GM21576 (cell line): ENCODE measurements at regions not wholly inside any gene's neighbourhood (a gene's known extent, or its start where the extent isn't known, plus 50 kb on each side); places are given as distances from the start of the nearest gene placed in this dataset.
"Not testable (repeated sequence)": the region's sequence is repeated elsewhere in the genome, so short reads cannot be mapped to it uniquely, and the experiment has no call there.

Source experiments
- ATAC-seq: cut with Tn5 transposase; IDR thresholded peaks from one replicate; pipeline ENCODE4 v1.9.1; 2021; ENCODE audit warnings: mild to moderate bottlenecking, moderate library complexity; ENCODE audit not compliant: unreplicated experiment

DNA sequence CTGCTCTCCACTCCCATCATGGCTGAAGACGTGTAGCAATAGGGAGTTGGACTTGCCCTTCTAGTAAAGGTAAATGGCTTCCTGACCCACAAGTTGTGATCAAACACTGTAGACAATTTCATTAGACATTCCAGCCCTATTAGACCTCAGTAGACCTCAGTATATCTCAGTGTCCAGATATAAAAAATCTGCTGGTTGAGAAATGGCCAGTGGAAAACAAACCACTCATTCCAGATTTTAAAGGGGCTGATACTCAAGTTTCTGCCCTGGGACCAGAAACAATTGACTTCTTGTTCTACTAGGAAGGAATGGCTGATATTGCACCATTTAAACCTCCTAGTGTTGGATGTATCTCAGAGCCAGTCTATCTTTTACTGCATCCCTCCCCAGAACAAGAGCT, 613.2 kb downstream of the PDCD6IP start:
- ATAC-seq, result no peak

DNA sequence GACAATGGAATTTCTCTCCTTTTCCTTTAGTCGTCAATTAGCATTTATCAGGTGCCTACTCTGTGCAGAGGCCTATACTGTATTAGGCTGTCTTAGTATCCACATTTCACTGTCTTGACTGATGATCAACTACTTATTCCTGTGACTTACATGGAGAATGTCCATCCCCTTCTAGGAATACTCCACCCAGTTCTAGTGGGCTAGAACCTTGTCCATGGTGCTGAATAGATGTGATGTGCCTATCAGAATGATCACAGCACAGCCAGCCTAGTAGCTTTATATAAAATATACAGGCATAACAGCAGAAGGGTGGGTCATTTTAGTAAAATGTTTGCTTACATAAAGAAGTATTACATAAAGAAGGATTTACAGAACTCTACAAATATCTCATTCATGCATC, 621.4 kb downstream of the PDCD6IP start:
- no peak for ATAC-seq

DNA sequence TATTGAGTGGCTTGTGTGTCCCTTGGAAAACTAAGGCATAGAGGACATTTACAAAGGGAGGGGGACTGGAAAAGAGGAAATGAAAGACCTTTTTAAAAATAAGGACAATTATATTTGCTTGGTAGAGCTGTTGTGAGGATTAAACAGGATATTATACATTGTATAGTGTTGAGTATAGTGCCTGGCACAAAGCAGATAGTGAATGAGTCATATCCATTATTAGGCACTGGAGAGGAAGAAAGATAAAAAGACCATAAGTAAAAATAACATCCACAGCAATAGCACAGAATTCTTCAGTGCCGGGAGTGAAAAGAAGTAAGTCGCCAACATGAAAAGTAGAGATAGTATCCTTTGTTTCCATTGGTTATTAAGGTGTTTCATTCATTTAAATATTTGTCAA, 623.3 kb downstream of the PDCD6IP start:
- ATAC-seq, result no peak

DNA sequence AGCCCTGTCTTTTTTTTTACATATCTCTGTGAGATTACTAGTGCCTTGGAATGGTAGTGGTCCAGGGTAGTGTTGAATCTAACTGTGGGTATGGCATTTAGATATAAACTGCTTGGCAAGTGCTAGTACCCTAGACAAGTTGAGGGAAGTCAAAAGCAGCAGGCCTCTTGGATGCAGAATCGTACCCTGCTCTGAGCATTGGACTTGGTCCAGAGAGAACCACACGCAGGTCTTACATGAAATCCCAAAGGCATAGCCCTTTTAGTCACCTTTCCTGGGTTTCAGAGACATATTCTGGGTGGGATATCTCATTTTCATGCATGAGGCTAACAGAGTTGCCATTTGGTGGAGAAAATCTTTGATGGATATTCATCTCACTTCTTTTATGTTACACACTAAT, 641.4 kb downstream of the PDCD6IP start:
- no peak for ATAC-seq

DNA sequence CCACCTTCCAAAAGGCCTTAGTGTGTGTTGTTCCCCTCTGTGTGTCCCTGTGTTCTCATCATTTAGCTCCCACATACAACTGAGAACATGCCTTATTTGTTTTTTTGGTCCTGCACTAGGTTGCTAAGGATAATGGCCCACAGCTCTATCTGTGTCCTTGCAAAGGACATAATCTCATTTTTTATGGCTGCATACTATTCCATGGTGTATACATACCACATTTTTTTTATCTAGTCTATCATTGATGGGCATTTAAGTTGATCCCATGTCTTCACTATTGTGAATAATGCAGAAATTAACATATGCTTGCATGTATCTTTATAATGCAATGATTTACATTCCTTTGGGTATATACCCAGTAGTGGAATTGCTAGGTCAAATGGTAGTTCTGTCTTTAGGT, 645.7 kb downstream of the PDCD6IP start:
- ATAC-seq, result no peak

DNA sequence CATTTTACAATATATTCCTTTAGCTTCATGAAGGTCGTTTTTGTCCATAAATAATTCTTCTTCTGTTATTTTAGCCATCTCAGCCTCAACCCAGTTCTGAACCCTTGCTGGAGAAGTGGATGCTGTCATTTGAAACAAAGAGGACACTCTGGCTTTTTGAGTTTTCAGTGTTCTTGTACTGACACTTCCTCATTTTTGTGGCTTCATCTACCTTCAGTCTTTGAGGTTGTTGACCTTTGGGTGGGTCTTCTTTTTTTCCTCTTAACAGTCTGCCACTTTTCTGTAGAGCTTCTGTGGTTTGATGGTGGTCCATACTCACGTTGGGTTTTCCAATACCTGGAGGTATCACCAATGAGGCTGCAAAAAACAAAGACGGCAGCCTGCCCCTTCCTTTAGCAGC, 650.9 kb downstream of the PDCD6IP start:
- no peak for ATAC-seq

DNA sequence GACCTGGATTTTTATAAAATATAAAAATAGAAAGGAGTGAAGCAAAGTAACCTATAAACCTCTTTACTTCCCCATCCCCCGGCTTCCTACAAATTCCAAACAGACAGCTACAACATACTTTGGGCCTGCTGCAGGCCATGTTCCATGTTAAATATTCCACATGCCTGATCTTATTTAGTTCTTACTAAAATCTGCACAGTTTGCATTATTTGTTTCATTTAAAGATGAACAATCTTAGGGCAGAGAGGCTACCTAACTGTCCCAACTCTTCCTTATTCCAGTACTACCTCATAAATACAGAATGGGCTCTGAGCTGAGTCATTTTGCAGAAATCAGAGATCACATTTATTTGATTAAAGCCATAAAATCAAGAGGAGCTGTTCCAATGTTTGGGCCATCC, 665.0 kb downstream of the PDCD6IP start:
- ATAC-seq, result no peak

DNA sequence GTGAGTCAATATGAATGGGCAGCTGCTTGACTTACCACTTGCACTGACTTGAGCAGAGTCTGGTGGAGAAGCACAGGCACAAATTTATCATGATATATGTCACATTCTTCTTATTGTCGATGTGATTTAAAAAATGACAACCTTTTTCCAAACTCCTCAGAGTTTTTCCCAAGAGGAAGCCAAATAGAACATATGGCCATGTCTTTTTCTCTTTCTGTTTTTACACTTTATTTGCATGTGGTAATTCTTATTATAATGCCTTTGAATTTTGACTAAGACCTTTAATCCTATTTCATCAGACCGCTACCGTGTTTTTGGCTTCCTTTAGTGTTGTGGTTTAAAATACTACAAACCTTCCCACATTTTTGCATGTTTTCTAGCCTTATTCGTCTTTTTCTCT, 666.2 kb downstream of the PDCD6IP start:
- ATAC-seq, result no peak

DNA sequence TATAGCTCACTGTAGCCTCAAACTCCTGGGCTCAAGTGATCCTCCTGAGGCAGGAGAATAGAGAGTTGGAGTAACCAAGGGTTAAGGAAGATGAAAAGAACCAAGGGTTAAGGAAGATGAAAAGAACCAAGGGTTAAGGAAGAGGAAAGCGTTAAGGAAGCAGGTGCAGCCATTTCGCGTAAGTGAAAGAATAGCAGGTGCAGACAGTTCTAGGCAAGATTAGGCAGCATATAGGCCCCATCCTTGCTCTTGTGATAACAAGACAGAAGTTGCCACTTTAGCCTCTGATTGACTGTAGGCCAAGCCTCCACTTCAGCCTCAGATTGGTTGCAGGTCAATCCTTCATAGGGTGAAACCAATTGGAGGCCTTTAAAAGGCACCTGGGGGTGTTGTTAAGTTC, 677.4 kb downstream of the PDCD6IP start:
- ATAC-seq, result no peak

DNA sequence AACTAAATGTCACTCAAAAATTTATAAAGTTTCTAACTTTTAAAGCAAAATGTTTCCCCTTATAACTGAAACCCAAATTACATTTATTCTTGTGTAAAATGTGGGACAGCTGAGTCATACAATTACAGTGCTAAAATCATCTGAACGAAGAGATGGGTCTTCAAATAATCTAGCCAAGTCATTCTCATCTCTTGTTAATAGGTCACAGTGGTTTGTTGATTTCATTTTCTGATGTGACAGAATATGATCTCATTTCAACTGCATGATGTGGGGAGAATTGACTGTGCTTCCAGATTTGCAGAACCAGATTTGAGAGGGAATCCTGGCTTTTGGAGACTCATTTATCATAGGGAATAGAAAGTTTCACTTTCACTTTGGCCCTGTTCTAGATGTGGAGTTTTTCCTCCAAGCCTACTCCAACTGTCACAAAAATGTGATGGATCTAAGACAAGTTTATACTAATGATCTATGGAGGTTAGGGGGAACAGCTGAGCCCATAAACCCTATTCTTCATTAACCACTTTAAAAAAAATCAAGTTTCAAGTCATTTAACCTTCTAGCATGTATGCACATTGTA, 685.0 kb downstream of the PDCD6IP start:
- no peak for ATAC-seq

DNA sequence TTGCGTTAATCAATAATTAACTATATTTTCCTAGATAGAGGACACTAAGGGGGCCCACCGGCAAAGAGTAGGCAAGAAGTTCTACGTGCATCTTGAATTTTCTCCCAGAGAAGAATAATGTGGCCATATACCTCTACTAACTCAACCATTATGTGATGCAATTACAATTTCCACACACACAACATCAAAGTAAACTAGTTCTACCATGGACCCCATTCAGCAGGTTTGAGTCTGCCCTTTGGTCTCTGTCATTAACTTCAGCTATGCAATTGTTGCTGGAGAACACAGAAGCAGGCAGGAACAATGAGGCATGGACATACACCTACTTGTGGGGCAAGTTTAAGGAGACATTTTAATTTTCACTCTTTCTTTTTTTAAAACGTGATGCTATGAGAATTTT, 705.9 kb downstream of the PDCD6IP start:
- ATAC-seq, result no peak

DNA sequence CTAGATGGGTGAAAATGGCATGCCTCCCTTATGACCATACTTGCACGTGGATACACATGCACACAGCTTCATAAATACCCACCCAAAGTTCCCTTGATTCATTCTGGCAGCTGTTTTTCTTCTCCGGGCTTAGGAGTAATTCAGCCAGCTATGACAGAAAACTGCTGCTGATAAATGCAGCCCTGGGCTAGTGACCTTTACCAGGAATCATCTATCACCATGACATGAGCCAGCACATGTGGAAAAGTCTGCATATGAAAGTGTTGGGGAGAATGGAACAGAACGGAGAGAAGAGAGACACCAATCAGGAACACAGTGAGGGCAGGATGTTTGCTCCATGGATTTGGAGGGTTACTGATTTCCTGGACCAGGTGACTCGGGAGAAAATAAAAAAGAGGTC, 706.3 kb downstream of the PDCD6IP start:
- ATAC-seq, result no peak

DNA sequence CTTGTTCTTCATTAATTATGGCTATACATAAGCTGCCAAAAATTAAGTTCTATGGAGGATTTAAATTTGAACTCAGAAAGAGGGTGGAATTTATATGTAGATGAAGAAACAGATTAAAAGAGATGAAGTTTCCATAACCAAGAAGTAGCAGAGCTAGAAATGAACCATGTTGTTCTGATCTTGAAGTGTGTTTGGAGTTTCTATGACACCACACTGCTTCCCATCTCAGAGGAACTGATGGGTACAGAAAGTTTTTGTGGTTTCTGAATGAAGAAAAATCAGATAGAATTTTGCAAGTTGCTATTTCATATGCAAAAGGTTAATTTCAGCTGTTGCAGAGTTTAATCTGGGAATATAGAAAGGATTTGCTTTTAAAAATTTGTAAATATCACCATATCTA, 710.3 kb downstream of the PDCD6IP start:
- ATAC-seq, result no peak

DNA sequence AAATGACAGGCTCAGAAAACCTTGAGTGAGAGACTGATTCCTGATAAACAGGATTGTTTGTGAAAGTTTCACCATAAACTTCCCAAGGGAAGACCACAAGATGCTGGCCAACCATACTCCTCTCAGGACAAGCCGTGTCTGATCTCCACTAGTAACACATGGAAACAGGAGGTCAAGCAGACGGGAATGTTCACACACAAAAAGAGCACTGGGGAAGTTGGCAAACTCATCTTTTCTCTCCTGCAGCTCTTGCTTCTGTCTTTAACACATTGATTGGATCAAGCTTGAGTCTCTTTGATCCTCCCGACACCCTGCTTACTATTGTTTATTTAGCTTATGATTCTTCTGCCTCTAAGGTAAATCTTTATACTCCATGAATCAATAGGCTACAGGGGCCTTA, 713.5 kb downstream of the PDCD6IP start:
- no peak for ATAC-seq

DNA sequence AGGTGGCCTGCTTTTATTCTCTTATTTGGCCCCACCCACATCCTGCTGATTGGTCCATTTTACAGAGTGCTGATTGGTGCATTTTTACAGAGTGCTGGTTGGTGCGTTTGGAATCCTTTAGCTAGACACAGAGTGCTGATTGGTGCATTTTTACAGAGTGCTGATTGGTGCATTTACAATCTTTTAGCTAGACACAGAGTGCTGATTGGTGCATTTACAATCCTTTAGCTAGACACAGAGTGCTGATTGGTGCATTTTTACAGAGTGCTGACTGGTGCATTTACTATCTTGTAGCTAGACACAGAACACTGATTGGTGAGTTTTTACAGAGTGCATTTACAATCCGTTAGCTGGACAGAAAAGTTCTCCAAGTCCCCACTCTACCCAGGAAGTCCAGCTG, 720.6 kb downstream of the PDCD6IP start:
- not testable (repeated sequence) for ATAC-seq

DNA sequence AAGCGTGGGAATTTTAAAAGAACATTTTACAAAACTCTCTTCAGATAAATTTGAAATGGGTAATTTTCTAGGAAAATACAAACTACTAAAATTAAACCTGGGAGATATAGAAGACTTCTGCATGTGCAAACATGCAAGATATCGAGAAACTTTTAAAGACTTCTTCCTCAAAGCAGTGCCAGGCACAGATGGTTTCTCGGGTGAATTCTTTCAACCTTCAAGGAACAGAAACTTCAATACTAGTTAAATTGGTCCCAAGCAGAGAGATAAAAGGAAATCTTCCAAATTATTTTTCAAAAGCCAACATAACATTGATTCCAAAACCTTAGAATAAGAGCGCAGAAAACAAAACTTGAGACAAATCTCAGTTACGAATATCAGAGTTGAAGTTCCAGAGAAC, 732.7 kb downstream of the PDCD6IP start:
- no peak for ATAC-seq

DNA sequence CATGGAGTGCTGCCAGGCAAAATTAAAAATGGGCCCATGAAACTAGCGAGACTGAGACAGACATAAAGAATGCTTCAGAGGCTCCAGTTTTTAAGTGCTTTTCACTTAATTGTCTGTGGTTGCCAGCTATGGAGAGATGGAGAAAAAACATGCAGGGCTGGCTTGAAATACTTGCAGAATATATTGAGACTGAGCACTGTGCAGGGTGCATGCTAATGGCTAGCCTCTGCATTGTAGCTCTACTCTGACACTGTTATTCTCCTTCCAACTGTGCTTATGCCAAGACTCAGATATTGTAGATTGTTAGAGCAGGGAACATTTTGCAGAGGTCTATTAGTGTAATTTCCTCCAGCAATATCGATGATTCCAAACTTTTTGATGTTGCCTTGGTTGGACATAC, 735.0 kb downstream of the PDCD6IP start:
- ATAC-seq, result no peak

DNA sequence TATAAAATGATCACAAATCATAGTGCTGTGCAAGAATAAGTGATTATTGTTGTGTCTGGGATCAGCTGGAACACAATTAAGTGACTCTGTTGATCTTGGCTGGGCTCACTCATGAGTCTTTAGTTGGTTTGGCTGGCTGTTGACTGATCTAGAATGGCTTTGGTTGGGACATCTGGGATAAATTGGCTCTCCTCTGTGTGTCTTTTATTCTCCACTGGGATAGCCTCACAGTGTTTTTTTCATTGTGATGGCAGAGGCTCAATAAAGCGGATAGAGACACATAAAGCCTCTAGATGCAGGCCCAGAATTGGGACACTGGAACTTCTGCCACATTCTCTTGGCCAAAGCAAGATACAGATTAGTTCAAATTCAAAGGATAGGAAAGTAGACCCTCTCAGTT, 735.6 kb downstream of the PDCD6IP start:
- no peak for ATAC-seq

DNA sequence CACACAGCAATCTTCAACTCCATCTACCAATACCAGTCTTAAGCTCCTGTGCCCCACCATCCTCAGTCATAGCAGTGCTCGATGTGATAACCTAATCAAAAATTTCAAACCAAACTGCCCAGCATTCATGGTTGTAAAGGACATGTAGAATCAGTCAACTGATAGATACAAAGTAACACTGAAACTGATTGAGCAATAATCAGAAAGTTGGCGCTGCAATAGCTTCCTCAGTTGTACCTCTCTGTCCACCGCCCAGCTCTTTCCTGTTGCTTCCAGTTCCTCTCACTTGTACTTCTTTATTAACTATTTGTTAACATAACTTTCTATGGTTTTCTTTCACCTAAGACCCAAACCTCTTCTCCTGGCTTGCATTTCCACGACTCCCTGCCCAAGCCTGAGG, 745.7 kb downstream of the PDCD6IP start:
- ATAC-seq, result no peak

DNA sequence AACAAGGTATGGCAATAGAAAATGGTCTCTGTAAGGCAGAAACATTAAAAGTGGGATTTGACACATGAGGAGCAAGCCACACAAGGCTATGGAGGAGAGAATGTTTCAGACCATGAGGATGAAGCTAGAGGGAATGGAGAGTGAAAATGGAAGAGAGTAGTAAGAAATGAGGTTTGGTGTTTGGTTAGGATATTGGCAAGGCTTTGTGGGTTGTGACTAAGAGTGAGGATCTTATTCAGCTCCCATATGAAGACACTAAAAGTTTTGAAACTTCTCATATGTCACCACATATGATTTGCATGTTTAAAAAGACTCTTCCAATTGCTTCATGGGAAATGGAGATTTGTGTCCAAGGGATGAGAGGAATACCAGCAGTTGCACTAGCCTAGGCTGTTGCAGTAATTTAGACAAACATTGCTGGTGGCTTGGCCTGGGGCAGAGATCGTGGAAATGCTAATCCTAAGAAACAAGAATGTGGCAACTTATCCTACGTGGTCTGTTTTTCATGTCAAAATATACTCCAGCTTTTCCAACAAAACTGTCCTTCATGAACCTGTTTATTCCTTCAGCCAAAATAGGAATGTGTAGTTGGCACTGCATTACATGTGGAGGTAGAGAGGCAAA, 749.0 kb downstream of the PDCD6IP start:
- ATAC-seq, result no peak

DNA sequence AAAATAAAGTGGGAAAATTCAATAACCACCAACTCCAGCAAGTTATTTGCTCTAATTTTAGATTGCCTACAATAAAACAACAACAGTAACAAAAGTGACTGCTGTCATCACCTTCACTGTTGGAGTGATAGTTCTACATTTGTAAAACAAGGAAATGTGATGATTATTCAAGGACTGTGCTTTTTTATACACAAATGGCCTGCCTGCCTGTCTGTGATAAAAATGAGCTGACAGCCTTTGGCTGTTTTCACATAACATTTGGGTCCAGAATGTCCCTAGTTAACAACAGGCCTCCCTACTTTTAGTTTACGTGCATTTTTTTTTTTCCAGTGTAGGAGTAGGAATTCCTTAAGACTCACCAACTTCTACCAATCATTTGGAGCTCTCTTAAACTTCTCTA, 768.8 kb downstream of the PDCD6IP start:
- no peak for ATAC-seq

DNA sequence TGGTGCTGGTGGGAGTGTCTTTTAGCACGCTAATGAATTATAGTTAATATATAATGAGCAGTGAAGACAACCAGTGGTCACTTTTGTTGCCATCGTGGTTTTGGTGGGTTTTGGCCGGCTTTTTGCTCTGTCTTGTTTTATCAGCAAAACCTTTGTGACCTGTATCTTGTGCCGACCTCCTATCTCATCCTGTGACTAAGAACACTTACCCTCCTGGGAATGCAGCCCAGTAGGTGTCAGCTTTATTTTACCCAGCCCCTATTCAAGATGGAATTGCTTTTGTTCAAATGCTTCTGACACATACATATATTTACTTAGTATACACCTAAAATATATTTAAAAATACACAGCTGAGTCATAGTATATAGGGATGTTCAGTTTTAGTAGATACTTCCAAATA, 770.3 kb downstream of the PDCD6IP start:
- no peak for ATAC-seq

DNA sequence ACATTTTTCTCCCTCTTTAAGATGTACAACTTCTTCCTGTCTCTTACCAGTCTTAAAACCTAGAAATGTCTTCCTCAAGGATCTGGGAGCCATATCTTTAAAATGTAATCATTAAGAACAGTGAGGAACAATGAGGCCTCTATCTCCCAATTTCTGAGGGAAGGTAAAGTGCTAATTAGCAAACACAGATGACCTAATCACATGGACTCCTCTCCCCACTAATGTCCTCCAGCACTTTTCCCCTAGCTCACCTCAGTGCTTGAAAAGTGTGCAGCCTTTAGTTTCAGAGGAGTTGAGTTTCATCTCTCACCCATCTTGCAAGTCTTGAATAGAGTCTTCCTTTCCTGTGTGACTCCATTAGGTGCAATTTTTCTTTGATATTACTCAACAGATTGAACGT, 771.0 kb downstream of the PDCD6IP start:
- ATAC-seq, result no peak
